ENCODE measurements at regions not wholly inside any gene's neighbourhood (a gene's known extent, or its start where the extent isn't known, plus 50 kb on each side); places are given as distances from the start of the nearest gene placed in this dataset.

DNA sequence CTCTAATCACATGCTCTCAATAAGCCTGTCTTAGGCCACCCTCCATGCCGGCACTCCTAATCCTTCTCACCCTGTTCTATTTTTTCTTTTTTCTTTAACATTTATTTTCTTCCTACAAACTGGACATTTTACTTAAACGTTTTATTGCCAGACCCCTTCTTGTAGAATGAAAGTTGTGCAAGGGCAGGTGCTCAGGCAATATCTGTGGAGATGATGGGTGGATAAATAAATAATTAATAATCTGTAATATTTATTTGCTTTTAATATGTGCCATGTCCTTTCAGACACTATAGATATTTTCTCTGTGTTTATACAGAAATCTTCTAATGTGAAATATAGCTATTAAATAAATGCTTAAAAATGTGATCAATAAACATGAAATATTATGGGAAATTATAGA lies 815.7 kb upstream of the MIR17HG start:
- TF ChIP-seq, protein P1, sequence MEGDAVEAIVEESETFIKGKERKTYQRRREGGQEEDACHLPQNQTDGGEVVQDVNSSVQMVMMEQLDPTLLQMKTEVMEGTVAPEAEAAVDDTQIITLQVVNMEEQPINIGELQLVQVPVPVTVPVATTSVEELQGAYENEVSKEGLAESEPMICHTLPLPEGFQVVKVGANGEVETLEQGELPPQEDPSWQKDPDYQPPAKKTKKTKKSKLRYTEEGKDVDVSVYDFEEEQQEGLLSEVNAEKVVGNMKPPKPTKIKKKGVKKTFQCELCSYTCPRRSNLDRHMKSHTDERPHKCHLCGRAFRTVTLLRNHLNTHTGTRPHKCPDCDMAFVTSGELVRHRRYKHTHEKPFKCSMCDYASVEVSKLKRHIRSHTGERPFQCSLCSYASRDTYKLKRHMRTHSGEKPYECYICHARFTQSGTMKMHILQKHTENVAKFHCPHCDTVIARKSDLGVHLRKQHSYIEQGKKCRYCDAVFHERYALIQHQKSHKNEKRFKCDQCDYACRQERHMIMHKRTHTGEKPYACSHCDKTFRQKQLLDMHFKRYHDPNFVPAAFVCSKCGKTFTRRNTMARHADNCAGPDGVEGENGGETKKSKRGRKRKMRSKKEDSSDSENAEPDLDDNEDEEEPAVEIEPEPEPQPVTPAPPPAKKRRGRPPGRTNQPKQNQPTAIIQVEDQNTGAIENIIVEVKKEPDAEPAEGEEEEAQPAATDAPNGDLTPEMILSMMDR (IDR thresholded peaks at IDR 0.05; ENCODE audit: low read depth, low read length, poor library complexity, severe bottlenecking) = no peak
- no peak for TF ChIP-seq EZH2phosphoT487 (IDR thresholded peaks at IDR 0.05; ENCODE audit: borderline replicate concordance, low read length)
